HK-2 (cell line): ENCODE measurements at regions not wholly inside any gene's neighbourhood (a gene's known extent, or its start where the extent isn't known, plus 50 kb on each side); places are given as distances from the start of the nearest gene placed in this dataset.

Experiments
- DNase-seq: peaks from one replicate; pipeline ENCODE4 v3.0.0-alpha.2; 2018; ENCODE audit not compliant: unreplicated experiment

- no peak for DNase-seq
Observed at GRCh38 chr10:21207852-21208646, 310.9 kb upstream of the NEBL start.

GRCh38 chr10:21205328-21205727, 308.2 kb upstream of the NEBL start:
- DNase-seq: no peak

- DNase-seq: no peak
Observed at GRCh38 chr10:21203473-21204107, 306.5 kb upstream of the NEBL start.

GRCh38 chr10:21202776-21203462, 305.8 kb upstream of the NEBL start:
- DNase-seq: no peak

GRCh38 chr10:21199501-21199900, 302.4 kb upstream of the NEBL start:
- DNase-seq: no peak

GRCh38 chr10:21197838-21198237, 300.7 kb upstream of the NEBL start:
- no peak for DNase-seq

- DNase-seq: no peak
Observed at GRCh38 chr10:21196822-21197395, 299.8 kb upstream of the NEBL start.

GRCh38 chr10:21195252-21195651, 298.1 kb upstream of the NEBL start:
- no peak for DNase-seq

- DNase-seq: peak; percentile 25
Observed at GRCh38 chr10:21194510-21194993, 297.4 kb upstream of the NEBL start.

- no peak for DNase-seq
Observed at GRCh38 chr10:21193196-21193595, 296.1 kb upstream of the NEBL start.

- no peak for DNase-seq
Observed at GRCh38 chr10:21191512-21191911, 294.4 kb upstream of the NEBL start.

- no peak for DNase-seq
Observed at GRCh38 chr10:21184984-21185383, 287.9 kb upstream of the NEBL start.

- DNase-seq: no peak
Observed at GRCh38 chr10:21184216-21184615, 287.1 kb upstream of the NEBL start.

- no peak for DNase-seq
Observed at GRCh38 chr10:21183025-21183424, 285.9 kb upstream of the NEBL start.

- DNase-seq: no peak
Observed at GRCh38 chr10:21181451-21181850, 284.3 kb upstream of the NEBL start.

GRCh38 chr10:21180604-21181003, 283.5 kb upstream of the NEBL start:
- no peak for DNase-seq

GRCh38 chr10:21176934-21177480, 279.9 kb upstream of the NEBL start:
- DNase-seq: no peak

- DNase-seq: no peak
Observed at GRCh38 chr10:21175797-21176196, 278.7 kb upstream of the NEBL start.

GRCh38 chr10:21174715-21175495, 277.8 kb upstream of the NEBL start:
- DNase-seq: no peak

- DNase-seq: peak; percentile 68
Observed at GRCh38 chr10:21173802-21174714, 276.9 kb upstream of the NEBL start.
